Smooth muscle cell (in vitro differentiated cells): ENCODE measurements at regions not wholly inside any gene's neighbourhood (a gene's known extent, or its start where the extent isn't known, plus 50 kb on each side); places are given as distances from the start of the nearest gene placed in this dataset.

Experiments used
- DNase-seq: peaks from one replicate; lab custom pipeline; 2025; ENCODE audit not compliant: unreplicated experiment; lab: John Stamatoyannopoulos, UW
- H2AFZ ChIP-seq: fragments of 200-600 bp; sonication (generic); 2 replicates; pipeline ENCODE4 v1.6.0; 2016; ENCODE audit warnings: antibody characterized with exemption, low read depth, mild to moderate bottlenecking
- H3F3A ChIP-seq: fragments of 200-600 bp; sonication (generic); 2 replicates; pipeline ENCODE4 v1.6.0; 2017; ENCODE audit warnings: antibody characterized with exemption, low read depth
- H3K27ac ChIP-seq: fragments of 200-600 bp; sonication (generic); 2 replicates; pipeline ENCODE4 v1.5.1; 2016; ENCODE audit warnings: low read depth, mild to moderate bottlenecking
- H3K27me3 ChIP-seq: fragments of 200-600 bp; sonication (generic); 2 replicates; pipeline ENCODE4 v1.6.1; 2016; ENCODE audit warnings: low read depth, mild to moderate bottlenecking
- H3K36me3 ChIP-seq: fragments of 200-600 bp; sonication (generic); 2 replicates; pipeline ENCODE4 v1.5.1; 2016; ENCODE audit warnings: low read depth
- H3K4me1 ChIP-seq: fragments of 200-600 bp; sonication (generic); 2 replicates; pipeline ENCODE4 v1.5.1; 2016; ENCODE audit warnings: low read depth
- H3K4me2 ChIP-seq: fragments of 200-600 bp; sonication (generic); 2 replicates; pipeline ENCODE4 v1.6.0; 2016; ENCODE audit warnings: mild to moderate bottlenecking
- H3K4me3 ChIP-seq: fragments of 200-600 bp; sonication (generic); 2 replicates; pipeline ENCODE4 v1.5.1; 2016; ENCODE audit warnings: mild to moderate bottlenecking
- H3K79me2 ChIP-seq: fragments of 200-600 bp; sonication (generic); 2 replicates; pipeline ENCODE4 v1.6.0; 2016; ENCODE audit warnings: low read depth, mild to moderate bottlenecking
- H3K9ac ChIP-seq: fragments of 200-600 bp; sonication (generic); 2 replicates; pipeline ENCODE4 v1.6.0; 2016; ENCODE audit warnings: low read depth
- H3K9me3 ChIP-seq: fragments of 200-600 bp; sonication (generic); replicated peaks from 2 replicates; pipeline ENCODE4 v1.5.1; 2016; ENCODE audit warnings: low read depth
- H4K20me1 ChIP-seq: fragments of 200-600 bp; sonication (generic); 2 replicates; pipeline ENCODE4 v1.6.0; 2016; ENCODE audit warnings: low read depth
- WGBS: methylation state at CpG from one replicate; pipeline ENCODE4 v1.1.7; 2016; ENCODE audit warnings: low lambda C conversion rate; 5-methylcytosine and 5-hydroxymethylcytosine counted together
- TF ChIP-seq, protein P1 (sequence below): fragments of 200-600 bp; sonication (generic); IDR thresholded peaks from 2 replicates; pipeline ENCODE4 v1.5.1; 2017; ENCODE audit warnings: borderline replicate concordance, mild to moderate bottlenecking, antibody characterized with exemption; ENCODE audit not compliant: insufficient read depth, poor library complexity, severe bottlenecking

DNA sequence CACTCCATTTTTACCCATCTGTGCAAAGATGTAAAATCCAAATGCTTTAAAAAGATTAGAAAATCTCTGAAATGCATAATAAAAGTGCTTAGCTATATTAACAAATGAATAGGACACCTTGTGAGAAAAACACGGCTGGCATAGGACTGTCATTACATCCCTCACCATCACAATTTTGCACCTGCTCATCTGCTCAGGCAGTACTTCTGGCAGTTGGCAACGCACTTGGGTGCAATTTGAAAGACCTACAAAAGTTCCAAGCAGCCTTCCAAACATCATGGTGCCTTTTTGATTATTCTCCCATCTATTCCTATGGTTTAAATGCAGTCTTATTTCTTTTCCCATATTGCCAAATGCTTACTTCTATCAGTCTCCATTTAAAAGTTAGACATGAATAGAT, 501.8 kb downstream of the ENC1 start:
- no peaks in the 10 kb centered on the region for H3K79me2 ChIP-seq
- H3K27me3 ChIP-seq, result no peaks in the 10 kb centered on the region
- WGBS, result 82% methylated on average over 2 of the region's 2 CpGs
- H3K4me3 ChIP-seq, result no peak overlapping the region
- H3F3A ChIP-seq, result no peaks in the 10 kb centered on the region
- H3K9ac ChIP-seq, result no peak overlapping the region
- TF ChIP-seq, protein P1, sequence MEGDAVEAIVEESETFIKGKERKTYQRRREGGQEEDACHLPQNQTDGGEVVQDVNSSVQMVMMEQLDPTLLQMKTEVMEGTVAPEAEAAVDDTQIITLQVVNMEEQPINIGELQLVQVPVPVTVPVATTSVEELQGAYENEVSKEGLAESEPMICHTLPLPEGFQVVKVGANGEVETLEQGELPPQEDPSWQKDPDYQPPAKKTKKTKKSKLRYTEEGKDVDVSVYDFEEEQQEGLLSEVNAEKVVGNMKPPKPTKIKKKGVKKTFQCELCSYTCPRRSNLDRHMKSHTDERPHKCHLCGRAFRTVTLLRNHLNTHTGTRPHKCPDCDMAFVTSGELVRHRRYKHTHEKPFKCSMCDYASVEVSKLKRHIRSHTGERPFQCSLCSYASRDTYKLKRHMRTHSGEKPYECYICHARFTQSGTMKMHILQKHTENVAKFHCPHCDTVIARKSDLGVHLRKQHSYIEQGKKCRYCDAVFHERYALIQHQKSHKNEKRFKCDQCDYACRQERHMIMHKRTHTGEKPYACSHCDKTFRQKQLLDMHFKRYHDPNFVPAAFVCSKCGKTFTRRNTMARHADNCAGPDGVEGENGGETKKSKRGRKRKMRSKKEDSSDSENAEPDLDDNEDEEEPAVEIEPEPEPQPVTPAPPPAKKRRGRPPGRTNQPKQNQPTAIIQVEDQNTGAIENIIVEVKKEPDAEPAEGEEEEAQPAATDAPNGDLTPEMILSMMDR, result no peak
- H3K4me2 ChIP-seq, result no peak overlapping the region
- no peaks in the 10 kb centered on the region for H3K4me1 ChIP-seq
- H3K27ac ChIP-seq, result no peak overlapping the region
- no peak overlapping the region for H2AFZ ChIP-seq
- no peaks in the 10 kb centered on the region for H3K9me3 ChIP-seq
- no peaks in the 10 kb centered on the region for H3K36me3 ChIP-seq
- no peaks in the 10 kb centered on the region for H4K20me1 ChIP-seq
- no peak for DNase-seq

DNA sequence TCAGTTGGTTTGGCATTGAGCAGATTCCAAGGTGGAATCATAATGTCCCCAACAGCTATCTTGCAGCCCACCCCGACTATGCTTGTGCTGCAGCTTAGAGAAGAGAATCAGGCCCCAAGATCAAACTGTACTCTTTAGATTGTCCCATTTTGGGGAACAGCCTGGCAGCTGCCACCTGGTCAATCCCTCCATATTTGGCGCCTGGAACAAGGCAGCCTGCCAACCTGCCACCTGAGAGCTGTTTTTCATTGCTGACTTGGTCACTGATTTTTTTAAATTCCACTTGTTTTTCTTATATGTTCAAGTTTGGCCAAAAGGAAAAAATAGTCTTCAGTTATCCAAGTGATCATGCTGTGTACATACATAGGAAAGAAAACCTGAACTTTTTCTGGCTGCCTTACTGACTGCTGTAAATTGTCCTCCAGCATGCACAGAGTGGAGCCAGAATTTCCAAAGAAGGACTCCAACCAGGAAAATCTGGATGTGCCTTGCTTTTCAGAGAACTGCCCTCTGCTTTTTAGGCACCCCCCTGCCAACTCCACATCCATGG, 504.2 kb downstream of the ENC1 start:
- no peaks in the 10 kb centered on the region for H3K4me1 ChIP-seq
- no peaks in the 10 kb centered on the region for H3K36me3 ChIP-seq
- DNase-seq, result no peak

DNA sequence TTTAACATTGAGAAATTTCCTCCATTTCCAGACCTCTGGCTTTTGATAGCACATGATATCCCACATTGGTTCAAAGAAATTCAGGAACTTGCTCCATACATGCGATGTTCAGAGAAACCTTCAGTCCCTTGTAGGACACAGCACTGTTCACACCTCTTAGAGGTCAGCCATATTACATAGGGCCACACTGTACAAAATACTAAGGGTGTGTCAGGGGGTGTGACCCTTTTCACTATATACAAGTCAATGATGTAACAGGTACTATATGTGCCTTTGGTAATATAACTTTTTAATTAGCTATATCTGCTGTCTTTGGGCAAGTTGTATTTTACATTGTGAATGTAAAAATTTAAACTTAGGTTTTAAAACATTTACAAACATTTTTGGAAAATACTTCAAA, 505.5 kb downstream of the ENC1 start:
- Histone ChIP-seq H3K9ac (no peak overlapping the region), H2AFZ (no peak overlapping the region), H4K20me1 (no peaks in the 10 kb centered on the region), H3K79me2 (no peaks in the 10 kb centered on the region), H3K4me3 (no peak overlapping the region), H3K9me3 (no peaks in the 10 kb centered on the region), H3K36me3 (no peaks in the 10 kb centered on the region), H3K4me2 (no peak overlapping the region), H3K4me1 (no peaks in the 10 kb centered on the region), H3K27me3 (no peaks in the 10 kb centered on the region), H3F3A (no peaks in the 10 kb centered on the region), H3K27ac (no peak overlapping the region)
- TF ChIP-seq, protein P1, result no peak
- WGBS, result 100% methylated on average over 1 of the region's 1 CpG
- DNase-seq, result no peak

More for the DNA sequence above, 504.2 kb downstream of the ENC1 start:
- no peaks in the 10 kb centered on the region for H3K79me2 ChIP-seq
- H3K27me3 ChIP-seq, result no peaks in the 10 kb centered on the region
- no peak overlapping the region for H3K4me2 ChIP-seq
- no peak overlapping the region for H3K4me3 ChIP-seq
- TF ChIP-seq, protein P1, result no peak
- H3K27ac ChIP-seq, result no peak overlapping the region
- H3K9me3 ChIP-seq, result no peaks in the 10 kb centered on the region
- H3F3A ChIP-seq, result no peaks in the 10 kb centered on the region
- H4K20me1 ChIP-seq, result no peaks in the 10 kb centered on the region
- 100% methylated on average over 2 of the region's 2 CpGs for WGBS
- H3K9ac ChIP-seq, result no peak overlapping the region
- H2AFZ ChIP-seq, result no peak overlapping the region

DNA sequence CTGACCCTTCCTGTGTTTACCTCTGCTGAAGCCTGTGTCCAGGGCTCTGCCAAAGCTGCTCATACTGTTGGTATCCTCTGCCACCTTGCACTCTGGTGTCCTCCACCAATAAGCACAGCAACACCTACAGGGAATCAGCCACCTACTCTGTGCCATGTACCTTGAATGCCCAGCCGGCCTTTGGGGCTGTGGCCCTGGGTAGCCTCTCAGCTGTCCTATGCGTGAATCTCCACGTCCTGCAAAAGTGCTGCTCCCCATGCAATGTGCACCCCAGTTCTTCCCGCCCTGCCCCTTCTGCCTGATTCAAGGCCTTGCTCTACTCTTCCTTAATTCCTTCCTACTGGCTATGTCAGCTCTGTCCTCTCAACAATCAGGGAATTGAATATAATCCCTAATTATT, 506.5 kb downstream of the ARHGEF28 start:
- no peak for DNase-seq
- Histone ChIP-seq H3K79me2 (no peaks in the 10 kb centered on the region), H3K27ac (no peak overlapping the region), H4K20me1 (no peaks in the 10 kb centered on the region), H3K27me3 (no peaks in the 10 kb centered on the region), H3K9me3 (no peaks in the 10 kb centered on the region), H3K4me2 (no peak overlapping the region), H3F3A (no peaks in the 10 kb centered on the region), H3K36me3 (no peaks in the 10 kb centered on the region), H3K9ac (no peak overlapping the region), H2AFZ (no peak overlapping the region), H3K4me1 (no peaks in the 10 kb centered on the region), H3K4me3 (no peak overlapping the region)
- WGBS, result 96% methylated on average over 4 of the region's 4 CpGs
- TF ChIP-seq, protein P1, result no peak
